ENCODE measurements at regions not wholly inside any gene's neighbourhood (a gene's known extent, or its start where the extent isn't known, plus 50 kb on each side); places are given as distances from the start of the nearest gene placed in this dataset.

GRCh38 chr2:67135208-67135607 is 261.9 kb upstream of the ETAA1 start:
- TF ChIP-seq CTCF (IDR thresholded peaks at IDR 0.05) (no peak), POLR2A (IDR thresholded peaks at IDR 0.05) (no peak)

Measured in Peyer's patch (tissue), 4 donors.